BLaER1 treated with 17β-estradiol and CSF1 and Interleukin-3, amounts not matched to agents 10 nM and 100 nM (cell line): ENCODE measurements at regions not wholly inside any gene's neighbourhood (a gene's known extent, or its start where the extent isn't known, plus 50 kb on each side); places are given as distances from the start of the nearest gene placed in this dataset.

Experiments
- H3K27ac ChIP-seq, 11 experiments: shearing (Covaris generic); formaldehyde crosslinking; 2 replicates each; pipeline ENCODE4 v1.8.1; 2022
- H3K27me3 ChIP-seq, 11 experiments: shearing (Covaris generic); formaldehyde crosslinking; 2 replicates each; pipeline ENCODE4 v1.8.1; 2022
- H3K36me3 ChIP-seq, 11 experiments: shearing (Covaris generic); formaldehyde crosslinking; 2 replicates each; pipeline ENCODE4 v1.8.1; 2022
- H3K4me1 ChIP-seq, 10 experiments: shearing (Covaris generic); formaldehyde crosslinking; 2 replicates each; pipeline ENCODE4 v1.8.1; 2022
- H3K4me2 ChIP-seq, 11 experiments: shearing (Covaris generic); formaldehyde crosslinking; 2 replicates each; pipeline ENCODE4 v1.8.1; 2022
- H3K4me3 ChIP-seq, 10 experiments: shearing (Covaris generic); formaldehyde crosslinking; 2 replicates each; pipeline ENCODE4 v1.8.1; 2022
- H3K9ac ChIP-seq, 11 experiments: shearing (Covaris generic); formaldehyde crosslinking; 2 replicates each; pipeline ENCODE4 v1.8.1; 2022
- H3K9me3 ChIP-seq, 11 experiments: shearing (Covaris generic); formaldehyde crosslinking; replicated peaks in 1 of 11; 2 replicates each; pipeline ENCODE4 v1.8.1; 2022
- H4K20me1 ChIP-seq, 11 experiments: shearing (Covaris generic); formaldehyde crosslinking; 2 replicates each; pipeline ENCODE4 v1.8.1; 2022
- Cebpa-rat ChIP-seq, 11 experiments: shearing (Covaris generic); IDR thresholded peaks; 2 replicates each; pipeline ENCODE4 v1.8.1; 2022

- no peaks in the 10 kb centered on the region for H4K20me1 ChIP-seq
- no peak for TF ChIP-seq Cebpa-rat (IDR thresholded peaks at IDR 0.05)
- no peak overlapping the region for H3K27ac ChIP-seq
- no peaks in the 10 kb centered on the region for H3K27me3 ChIP-seq
- H3K9me3 ChIP-seq, result no peaks in the 10 kb centered on the region
- no peak overlapping the region for H3K4me3 ChIP-seq
- H3K36me3 ChIP-seq, result no peaks in the 10 kb centered on the region
- no peak overlapping the region for H3K4me2 ChIP-seq
- no peak overlapping the region for H3K9ac ChIP-seq
- H3K4me1 ChIP-seq, result no peaks in the 10 kb centered on the region
Observed at GRCh38 chr17:11094331-11094730, 146.7 kb upstream of the SHISA6 start.

- H3K9ac ChIP-seq, result no peak overlapping the region
- no peak overlapping the region for H3K27ac ChIP-seq
- H3K27me3 ChIP-seq, result no peaks in the 10 kb centered on the region
- H3K4me1 ChIP-seq, result no peaks in the 10 kb centered on the region
- no peaks in the 10 kb centered on the region for H4K20me1 ChIP-seq
- no peaks in the 10 kb centered on the region for H3K9me3 ChIP-seq
- H3K4me2 ChIP-seq, result no peak overlapping the region
- no peak overlapping the region for H3K4me3 ChIP-seq
- TF ChIP-seq Cebpa-rat (IDR thresholded peaks at IDR 0.05), result no peak
- no peaks in the 10 kb centered on the region for H3K36me3 ChIP-seq
Observed at GRCh38 chr17:11086646-11087340, 154.2 kb upstream of the SHISA6 start.

GRCh38 chr17:11082559-11082958 is 158.5 kb upstream of the SHISA6 start:
- Histone ChIP-seq H3K27me3 (no peaks in the 10 kb centered on the region), H3K27ac (no peak overlapping the region), H3K9me3 (no peaks in the 10 kb centered on the region), H3K4me2 (no peak overlapping the region), H3K4me3 (no peak overlapping the region), H3K4me1 (no peaks in the 10 kb centered on the region), H3K36me3 (no peaks in the 10 kb centered on the region), H4K20me1 (no peaks in the 10 kb centered on the region), H3K9ac (no peak overlapping the region)
- TF ChIP-seq Cebpa-rat (IDR thresholded peaks at IDR 0.05), result no peak

- H3K4me1 ChIP-seq, result no peaks in the 10 kb centered on the region
- no peaks in the 10 kb centered on the region for H4K20me1 ChIP-seq
- no peak overlapping the region for H3K4me3 ChIP-seq
- no peaks in the 10 kb centered on the region for H3K9me3 ChIP-seq
- H3K36me3 ChIP-seq, result no peaks in the 10 kb centered on the region
- no peak for TF ChIP-seq Cebpa-rat (IDR thresholded peaks at IDR 0.05)
- H3K27ac ChIP-seq, result no peak overlapping the region
- H3K9ac ChIP-seq, result no peak overlapping the region
- H3K4me2 ChIP-seq, result no peak overlapping the region
- no peaks in the 10 kb centered on the region for H3K27me3 ChIP-seq
Observed at GRCh38 chr17:11081342-11081741, 159.7 kb upstream of the SHISA6 start.

GRCh38 chr17:11077673-11078072 is 163.3 kb upstream of the SHISA6 start:
- peak in 1 of 11 experiments; percentile 42; a peak in 1 of 22 replicates for TF ChIP-seq Cebpa-rat (IDR thresholded peaks at IDR 0.05)
- Histone ChIP-seq H3K36me3 (no peaks in the 10 kb centered on the region), H3K9me3 (no peaks in the 10 kb centered on the region), H3K9ac (no peak overlapping the region), H3K27ac (no peak overlapping the region), H3K4me3 (no peak overlapping the region), H3K27me3 (no peaks in the 10 kb centered on the region), H4K20me1 (no peaks in the 10 kb centered on the region), H3K4me2 (no peak overlapping the region), H3K4me1 (no peaks in the 10 kb centered on the region)

GRCh38 chr17:11074451-11074850 is 166.6 kb upstream of the SHISA6 start:
- Histone ChIP-seq H3K4me2 (no peak overlapping the region), H3K4me1 (no peaks in the 10 kb centered on the region), H3K27ac (no peak overlapping the region), H3K9ac (no peak overlapping the region), H3K9me3 (peaks cover 0 to 13% (median 0%) of the 10 kb centered on the region in 11 experiments; a peak in 3 of 22 replicates), H3K27me3 (no peaks in the 10 kb centered on the region), H3K36me3 (no peaks in the 10 kb centered on the region), H3K4me3 (no peak overlapping the region), H4K20me1 (no peaks in the 10 kb centered on the region)
- no peak for TF ChIP-seq Cebpa-rat (IDR thresholded peaks at IDR 0.05)

- H3K27me3 ChIP-seq, result no peaks in the 10 kb centered on the region
- H3K9me3 ChIP-seq, result peaks cover 9 to 21% (median 12%) of the 10 kb centered on the region in 11 experiments; a peak in 14 of 22 replicates
- no peaks in the 10 kb centered on the region for H3K4me1 ChIP-seq
- no peaks in the 10 kb centered on the region for H4K20me1 ChIP-seq
- H3K4me2 ChIP-seq, result no peak overlapping the region
- H3K27ac ChIP-seq, result no peak overlapping the region
- no peak for TF ChIP-seq Cebpa-rat (IDR thresholded peaks at IDR 0.05)
- no peak overlapping the region for H3K4me3 ChIP-seq
- no peaks in the 10 kb centered on the region for H3K36me3 ChIP-seq
- H3K9ac ChIP-seq, result no peak overlapping the region
Observed at GRCh38 chr17:11056926-11057325, 184.1 kb upstream of the SHISA6 start.

GRCh38 chr17:11053846-11054245 is 187.2 kb upstream of the SHISA6 start:
- Histone ChIP-seq H4K20me1 (no peaks in the 10 kb centered on the region), H3K4me1 (no peaks in the 10 kb centered on the region), H3K27me3 (no peaks in the 10 kb centered on the region), H3K4me2 (no peak overlapping the region), H3K36me3 (no peaks in the 10 kb centered on the region), H3K9ac (no peak overlapping the region), H3K4me3 (no peak overlapping the region), H3K27ac (no peak overlapping the region), H3K9me3 (0 out of 22 replicates have a peak, but pooled peaks cover 0 to 3% (median 0%) of the 10 kb centered on the region in 11 experiments)
- TF ChIP-seq Cebpa-rat (IDR thresholded peaks at IDR 0.05), result 0 out of 22 replicates have a peak, but pooled peaks of 1 of the 11 experiments have one; percentile 18

GRCh38 chr17:11049539-11049938 is 191.5 kb upstream of the SHISA6 start:
- TF ChIP-seq Cebpa-rat (IDR thresholded peaks at IDR 0.05), result no peak

GRCh38 chr17:11047228-11047627 is 193.8 kb upstream of the SHISA6 start:
- TF ChIP-seq Cebpa-rat (IDR thresholded peaks at IDR 0.05), result no peak
- Histone ChIP-seq H3K4me2 (no peak overlapping the region), H3K4me3 (no peak overlapping the region), H4K20me1 (no peaks in the 10 kb centered on the region), H3K4me1 (no peaks in the 10 kb centered on the region), H3K27me3 (no peaks in the 10 kb centered on the region), H3K9ac (no peak overlapping the region), H3K36me3 (no peaks in the 10 kb centered on the region), H3K9me3 (no peaks in the 10 kb centered on the region), H3K27ac (no peak overlapping the region)

More at GRCh38 chr17:11049539-11049938, 191.5 kb upstream of the SHISA6 start:
- Histone ChIP-seq H3K9ac (no peak overlapping the region), H3K4me1 (no peaks in the 10 kb centered on the region), H3K27me3 (no peaks in the 10 kb centered on the region), H3K4me2 (no peak overlapping the region), H3K27ac (no peak overlapping the region), H3K9me3 (no peaks in the 10 kb centered on the region), H3K36me3 (no peaks in the 10 kb centered on the region), H4K20me1 (no peaks in the 10 kb centered on the region), H3K4me3 (no peak overlapping the region)
